ENCODE measurements at regions not wholly inside any gene's neighbourhood (a gene's known extent, or its start where the extent isn't known, plus 50 kb on each side); places are given as distances from the start of the nearest gene placed in this dataset.

GRCh38 chr7:54629771-54630170 lies 87.6 kb downstream of the VSTM2A start:
- no peak for DNase-seq (ENCODE audit: low read depth in 2 of 2)

GRCh38 chr7:54622696-54623309 lies 80.6 kb downstream of the VSTM2A start:
- DNase-seq (ENCODE audit: low read depth in 2 of 2), result no peak
